ENCODE measurements at regions not wholly inside any gene's neighbourhood (a gene's known extent, or its start where the extent isn't known, plus 50 kb on each side); places are given as distances from the start of the nearest gene placed in this dataset.

- no peak for TF ChIP-seq ATF2 (IDR thresholded peaks at IDR 0.05; ENCODE audit: low read length)
Observed at GRCh38 chrX:112424166-112424565, 255.6 kb downstream of the LHFPL1 start (continued).
